SU-DHL-6 (cell line): ENCODE measurements at regions not wholly inside any gene's neighbourhood (a gene's known extent, or its start where the extent isn't known, plus 50 kb on each side); places are given as distances from the start of the nearest gene placed in this dataset.

ENCODE experiments used
- H2AFZ ChIP-seq: fragments of 200-600 bp; sonication (generic); 2 replicates; pipeline ENCODE4 v1.6.1; 2014; ENCODE audit warnings: low read depth, mild to moderate bottlenecking, moderate library complexity, mixed read lengths, antibody characterized with exemption, low read length; ENCODE audit not compliant: severe bottlenecking
- H3F3A ChIP-seq: fragments of 200-600 bp; shearing (Covaris generic); 2 replicates; pipeline ENCODE4 v1.6.0; 2016; ENCODE audit warnings: antibody characterized with exemption, mild to moderate bottlenecking; ENCODE audit not compliant: insufficient read depth
- H3K27ac ChIP-seq: fragments of 200-600 bp; sonication (generic); 2 replicates; pipeline ENCODE4 v1.5.1; 2016; ENCODE audit warnings: low read depth, mild to moderate bottlenecking, low read length, moderate library complexity, mixed read lengths
- H3K27me3 ChIP-seq: fragments of 200-600 bp; sonication (generic), shearing (Covaris generic); 2 replicates; pipeline ENCODE4 v1.6.0; 2014; ENCODE audit warnings: mild to moderate bottlenecking, low read length
- H3K36me3 ChIP-seq: fragments of 200-600 bp; sonication (generic); 2 replicates; pipeline ENCODE4 v1.6.1; 2014; ENCODE audit warnings: mild to moderate bottlenecking, low read length, mixed read lengths
- H3K4me2 ChIP-seq: fragments of 300-600, 200-600 bp; shearing (Covaris generic), sonication (generic); 2 replicates; pipeline ENCODE4 v1.6.0; 2014; ENCODE audit warnings: low read length, low read depth, mild to moderate bottlenecking; ENCODE audit not compliant: poor library complexity, severe bottlenecking
- H3K4me3 ChIP-seq: fragments of 200-600 bp; sonication (generic); 2 replicates; pipeline ENCODE4 v1.5.1; 2014; ENCODE audit warnings: antibody characterized with exemption, low read length, mild to moderate bottlenecking, mixed read lengths; ENCODE audit not compliant: insufficient read depth, poor library complexity, severe bottlenecking
- H3K79me2 ChIP-seq: fragments of 200-600 bp; sonication (generic); 2 replicates; pipeline ENCODE4 v1.6.1; 2014; ENCODE audit warnings: mild to moderate bottlenecking, low read length, moderate library complexity; ENCODE audit not compliant: insufficient read depth
- H3K9ac ChIP-seq: fragments of 200-600 bp; sonication (generic); 2 replicates; pipeline ENCODE4 v1.7.0; 2014; ENCODE audit warnings: mild to moderate bottlenecking, low read length
- H3K9me2 ChIP-seq: fragments of 200-600 bp; sonication (generic); replicated peaks from 2 replicates; pipeline ENCODE4 v1.6.1; 2014; ENCODE audit warnings: low read length; ENCODE audit not compliant: insufficient read depth
- H3K9me3 ChIP-seq: fragments of 200-600 bp; sonication (generic); 2 replicates; pipeline ENCODE4 v1.6.1; 2014; ENCODE audit warnings: low read length, mixed read lengths; ENCODE audit not compliant: insufficient read depth
- H4K20me1 ChIP-seq: fragments of 200-600 bp; sonication (generic); 2 replicates; pipeline ENCODE4 v1.6.1; 2014; ENCODE audit warnings: low read depth, mild to moderate bottlenecking, antibody characterized with exemption, low read length, moderate library complexity, mixed read lengths
- EZH2phosphoT487 ChIP-seq: fragments of 200-600 bp; sonication (generic), shearing (Covaris generic); conservative IDR thresholded peaks from 2 replicates; pipeline ENCODE4 v1.6.1; 2018; ENCODE audit warnings: mild to moderate bottlenecking, antibody characterized with exemption, low read length, moderate library complexity, mixed read lengths
- TF ChIP-seq, protein P1 (sequence below): fragments of 200-600 bp; sonication (generic); IDR thresholded peaks from one replicate; pipeline ENCODE4 v1.5.1; 2017; ENCODE audit warnings: antibody characterized with exemption, mild to moderate bottlenecking, low read length, moderate library complexity; ENCODE audit not compliant: insufficient read depth, poor library complexity, severe bottlenecking

- Histone ChIP-seq H3K4me3 (no peak overlapping the region), H3K9me3 (no peaks in the 10 kb centered on the region), H3K27ac (no peak overlapping the region), H2AFZ (no peak overlapping the region), H3K79me2 (no peaks in the 10 kb centered on the region), H4K20me1 (no peaks in the 10 kb centered on the region), H3K4me2 (no peak overlapping the region), H3K9me2 (no peaks in the 10 kb centered on the region), H3F3A (no peaks in the 10 kb centered on the region), H3K27me3 (no peaks in the 10 kb centered on the region), H3K9ac (no peak overlapping the region), H3K36me3 (no peaks in the 10 kb centered on the region)
- TF ChIP-seq, protein P1, sequence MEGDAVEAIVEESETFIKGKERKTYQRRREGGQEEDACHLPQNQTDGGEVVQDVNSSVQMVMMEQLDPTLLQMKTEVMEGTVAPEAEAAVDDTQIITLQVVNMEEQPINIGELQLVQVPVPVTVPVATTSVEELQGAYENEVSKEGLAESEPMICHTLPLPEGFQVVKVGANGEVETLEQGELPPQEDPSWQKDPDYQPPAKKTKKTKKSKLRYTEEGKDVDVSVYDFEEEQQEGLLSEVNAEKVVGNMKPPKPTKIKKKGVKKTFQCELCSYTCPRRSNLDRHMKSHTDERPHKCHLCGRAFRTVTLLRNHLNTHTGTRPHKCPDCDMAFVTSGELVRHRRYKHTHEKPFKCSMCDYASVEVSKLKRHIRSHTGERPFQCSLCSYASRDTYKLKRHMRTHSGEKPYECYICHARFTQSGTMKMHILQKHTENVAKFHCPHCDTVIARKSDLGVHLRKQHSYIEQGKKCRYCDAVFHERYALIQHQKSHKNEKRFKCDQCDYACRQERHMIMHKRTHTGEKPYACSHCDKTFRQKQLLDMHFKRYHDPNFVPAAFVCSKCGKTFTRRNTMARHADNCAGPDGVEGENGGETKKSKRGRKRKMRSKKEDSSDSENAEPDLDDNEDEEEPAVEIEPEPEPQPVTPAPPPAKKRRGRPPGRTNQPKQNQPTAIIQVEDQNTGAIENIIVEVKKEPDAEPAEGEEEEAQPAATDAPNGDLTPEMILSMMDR = no peak
- TF ChIP-seq EZH2phosphoT487 = no peak
These were observed 57.2 kb upstream of the TOPAZ1 start for GRCh38 chr3:44184319-44184953.

- Histone ChIP-seq H3K27ac (no peak overlapping the region), H3K4me2 (no peak overlapping the region), H3K4me3 (no peak overlapping the region)
These were observed 56.2 kb upstream of the TOPAZ1 start for GRCh38 chr3:44185396-44185915.

GRCh38 chr3:44186111-44186672 lies 55.5 kb upstream of the TOPAZ1 start:
- no peak overlapping the region for H2AFZ ChIP-seq
- H3K27ac ChIP-seq = no peak overlapping the region
- no peaks in the 10 kb centered on the region for H3K9me2 ChIP-seq
- no peaks in the 10 kb centered on the region for H3F3A ChIP-seq
- H3K27me3 ChIP-seq = no peaks in the 10 kb centered on the region
- H3K79me2 ChIP-seq = no peaks in the 10 kb centered on the region
- H3K9me3 ChIP-seq = no peaks in the 10 kb centered on the region
- H3K4me3 ChIP-seq = no peak overlapping the region
- no peaks in the 10 kb centered on the region for H3K36me3 ChIP-seq
- H3K4me2 ChIP-seq = no peak overlapping the region
- TF ChIP-seq, protein P1 = no peak
- TF ChIP-seq EZH2phosphoT487 = no peak
- no peak overlapping the region for H3K9ac ChIP-seq
- H4K20me1 ChIP-seq = no peaks in the 10 kb centered on the region

More at GRCh38 chr3:44185396-44185915, 56.2 kb upstream of the TOPAZ1 start:
- no peaks in the 10 kb centered on the region for H3K27me3 ChIP-seq
- H4K20me1 ChIP-seq = no peaks in the 10 kb centered on the region
- no peaks in the 10 kb centered on the region for H3K9me2 ChIP-seq
- no peaks in the 10 kb centered on the region for H3K36me3 ChIP-seq
- no peak overlapping the region for H2AFZ ChIP-seq
- TF ChIP-seq, protein P1 = no peak
- no peak for TF ChIP-seq EZH2phosphoT487
- no peak overlapping the region for H3K9ac ChIP-seq
- no peaks in the 10 kb centered on the region for H3K9me3 ChIP-seq
- no peaks in the 10 kb centered on the region for H3K79me2 ChIP-seq
- no peaks in the 10 kb centered on the region for H3F3A ChIP-seq
